ENCODE measurements at regions not wholly inside any gene's neighbourhood (a gene's known extent, or its start where the extent isn't known, plus 50 kb on each side); places are given as distances from the start of the nearest gene placed in this dataset.

- Histone ChIP-seq H3K4me3 (replicated peaks in 1 of 3; ENCODE audit: insufficient read depth in 1 of 3, low read depth in 1 of 3, low read length in 3 of 3) (no peak overlapping the region), H3K4me1 (ENCODE audit: control insufficient read depth, extremely low read depth, insufficient read depth, low read length) (peaks cover 19% of the 10 kb centered on the region), H3K27me3 (ENCODE audit: control insufficient read depth in 2 of 2, insufficient read depth in 2 of 2, low read length in 2 of 2) (no peaks in the 10 kb centered on the region), H3K27ac (ENCODE audit: insufficient read depth, low read depth, low read length) (no peak overlapping the region), H3K4me2 (ENCODE audit: insufficient read depth, low read length) (no peak overlapping the region), H3K79me2 (ENCODE audit: control insufficient read depth, insufficient read depth, low read length) (no peaks in the 10 kb centered on the region), H3K9ac (replicated peaks; ENCODE audit: extremely low read depth, insufficient read depth, low read length) (no peak overlapping the region), H3K9me3 (replicated peaks; ENCODE audit: control insufficient read depth, insufficient read depth, low read length) (no peaks in the 10 kb centered on the region), H2AFZ (ENCODE audit: low read depth, low read length) (no peak overlapping the region), H4K20me1 (replicated peaks; ENCODE audit: control insufficient read depth, extremely low read depth, insufficient read depth, low read length) (no peaks in the 10 kb centered on the region), H3K9me1 (replicated peaks; ENCODE audit: control insufficient read depth, extremely low read depth, insufficient read depth, low read length) (no peaks in the 10 kb centered on the region), H3K36me3 (ENCODE audit: control insufficient read depth in 2 of 2, extremely low read depth in 1 of 2, insufficient read depth in 2 of 2, low read length in 2 of 2) (no peaks in the 10 kb centered on the region)
- dilution Hi-C loops (cut with MboI; ENCODE audit: extremely low pct_ligation_motif_present, low sequenced_read_pairs): no loop called here
- CTCF ChIA-PET: no interaction called here
- no peak for TF ChIP-seq EZH2 (IDR thresholded peaks at IDR 0.05; ENCODE audit: borderline replicate concordance, low read depth, low read length, severe bottlenecking)
- TF ChIP-seq FOS (IDR thresholded peaks at IDR 0.05; ENCODE audit: borderline replicate concordance, insufficient read depth, low read length): no peak
- TF ChIP-seq MAX (IDR thresholded peaks at IDR 0.05; ENCODE audit: insufficient read depth, insufficient read length): no peak
- no peak for TF ChIP-seq JUN (IDR thresholded peaks at IDR 0.05; ENCODE audit: borderline replicate concordance, insufficient read depth, insufficient read length, low read depth)
- no peak for TF ChIP-seq POLR2AphosphoS5 (IDR thresholded peaks at IDR 0.05; ENCODE audit: insufficient read depth, low read depth, low read length)
- no peak for TF ChIP-seq GATA2 (IDR thresholded peaks at IDR 0.05; ENCODE audit: insufficient read depth, insufficient read length, low read depth, low read length)
- intact Hi-C loops (cut with micrococcal nuclease): no loop called here
- FAIRE-seq: no peak
- no peak for DNase-seq (ENCODE audit: low read depth, low spot score)
- POLR2A ChIA-PET: no interaction called here
- BruUV-seq (replicated peaks): no TSS peak
Measured at GRCh38 chr2:42863320-42863719, 70.9 kb upstream of the HAAO start.

- no TSS peak for BruUV-seq (replicated peaks)
- H3K27me3 ChIP-seq (ENCODE audit: control insufficient read depth in 2 of 2, insufficient read depth in 2 of 2, low read length in 2 of 2): no peaks in the 10 kb centered on the region
- H3K4me3 ChIP-seq (replicated peaks in 1 of 3; ENCODE audit: insufficient read depth in 1 of 3, low read depth in 1 of 3, low read length in 3 of 3): no peak overlapping the region
- no peak for TF ChIP-seq EZH2 (IDR thresholded peaks at IDR 0.05; ENCODE audit: borderline replicate concordance, low read depth, low read length, severe bottlenecking)
- TF ChIP-seq JUN (IDR thresholded peaks at IDR 0.05; ENCODE audit: borderline replicate concordance, insufficient read depth, insufficient read length, low read depth): no peak
- no peak for TF ChIP-seq POLR2AphosphoS5 (IDR thresholded peaks at IDR 0.05; ENCODE audit: insufficient read depth, low read depth, low read length)
- TF ChIP-seq POLR2A (IDR thresholded peaks at IDR 0.05; ENCODE audit: low read depth, low read length): no peak
- TF ChIP-seq MYC (IDR thresholded peaks at IDR 0.05; ENCODE audit: low read depth, low read length): no peak
- TF ChIP-seq CTCF (IDR thresholded peaks at IDR 0.05; ENCODE audit: extremely low read depth in 1 of 2, insufficient read depth in 1 of 2, low read depth in 1 of 2, low read length in 2 of 2): no peak
- TF ChIP-seq MAX (IDR thresholded peaks at IDR 0.05; ENCODE audit: insufficient read depth, insufficient read length): no peak
- no peak for TF ChIP-seq GATA2 (IDR thresholded peaks at IDR 0.05; ENCODE audit: insufficient read depth, insufficient read length, low read depth, low read length)
- TF ChIP-seq FOS (IDR thresholded peaks at IDR 0.05; ENCODE audit: borderline replicate concordance, insufficient read depth, low read length): no peak
- ChIA-PET POLR2A (no interaction called here), CTCF (interaction anchor here (0.7 kb wide), 2 partner anchors 95 to 1140 kb away, joined by 3 to 4 read pairs; no protein-coding TSS in a partner anchor)
- no peak overlapping the region for H3K27ac ChIP-seq (ENCODE audit: insufficient read depth, low read depth, low read length)
- DNase-seq (ENCODE audit: low read depth, low spot score) (no peak), FAIRE-seq (no peak)
- H3K9ac ChIP-seq (replicated peaks; ENCODE audit: extremely low read depth, insufficient read depth, low read length): no peak overlapping the region
- H3K4me1 ChIP-seq (ENCODE audit: control insufficient read depth, extremely low read depth, insufficient read depth, low read length): peaks cover 19% of the 10 kb centered on the region
- dilution Hi-C loops (cut with MboI; ENCODE audit: extremely low pct_ligation_motif_present, low sequenced_read_pairs): no loop called here
- no peaks in the 10 kb centered on the region for H3K9me1 ChIP-seq (replicated peaks; ENCODE audit: control insufficient read depth, extremely low read depth, insufficient read depth, low read length)
- intact Hi-C loops (cut with micrococcal nuclease): no loop called here
- no peaks in the 10 kb centered on the region for H4K20me1 ChIP-seq (replicated peaks; ENCODE audit: control insufficient read depth, extremely low read depth, insufficient read depth, low read length)
- no peaks in the 10 kb centered on the region for H3K79me2 ChIP-seq (ENCODE audit: control insufficient read depth, insufficient read depth, low read length)
- no peaks in the 10 kb centered on the region for H3K9me3 ChIP-seq (replicated peaks; ENCODE audit: control insufficient read depth, insufficient read depth, low read length)
- H3K36me3 ChIP-seq (ENCODE audit: control insufficient read depth in 2 of 2, extremely low read depth in 1 of 2, insufficient read depth in 2 of 2, low read length in 2 of 2): no peaks in the 10 kb centered on the region
- no peak overlapping the region for H2AFZ ChIP-seq (ENCODE audit: low read depth, low read length)
- no peak overlapping the region for H3K4me2 ChIP-seq (ENCODE audit: insufficient read depth, low read length)
Measured at GRCh38 chr2:42862669-42863185, 70.3 kb upstream of the HAAO start.

Measured in endothelial cell of umbilical vein (primary cell).